ENCODE measurements at regions not wholly inside any gene's neighbourhood (a gene's known extent, or its start where the extent isn't known, plus 50 kb on each side); places are given as distances from the start of the nearest gene placed in this dataset.

GRCh38 chr11:82105331-82105998, 628.2 kb downstream of the FAM181B start:
- DNase-seq (ENCODE audit: low read depth, low spot score): no peak
- Mint-ChIP-seq H3K9me3 (peaks cover 5% of the 10 kb centered on the region), H3K27me3 (ENCODE audit: low read depth) (no peaks in the 10 kb centered on the region), H3K4me1 (no peaks in the 10 kb centered on the region), H3K27ac (ENCODE audit: unreplicated experiment) (no peak overlapping the region), H3K4me3 (no peak overlapping the region), H3K36me3 (ENCODE audit: low read depth) (no peaks in the 10 kb centered on the region)
- no peak for TF ChIP-seq CTCF (conservative IDR thresholded peaks at IDR 0.05)

GRCh38 chr11:82092904-82093303, 640.8 kb downstream of the FAM181B start:
- Mint-ChIP-seq H3K27ac (ENCODE audit: unreplicated experiment) (no peak overlapping the region), H3K9me3 (no peaks in the 10 kb centered on the region), H3K4me1 (no peaks in the 10 kb centered on the region), H3K27me3 (ENCODE audit: low read depth) (peaks cover 7% of the 10 kb centered on the region), H3K4me3 (no peak overlapping the region), H3K36me3 (ENCODE audit: low read depth) (no peaks in the 10 kb centered on the region)
- TF ChIP-seq CTCF (conservative IDR thresholded peaks at IDR 0.05): no peak
- no peak for DNase-seq (ENCODE audit: low read depth, low spot score)

GRCh38 chr11:82089426-82089825, 644.2 kb downstream of the FAM181B start:
- DNase-seq (ENCODE audit: low read depth, low spot score): no peak
- no peak for TF ChIP-seq CTCF (conservative IDR thresholded peaks at IDR 0.05)
- Mint-ChIP-seq H3K9me3 (no peaks in the 10 kb centered on the region), H3K4me3 (no peak overlapping the region), H3K27me3 (ENCODE audit: low read depth) (peaks cover 7% of the 10 kb centered on the region), H3K4me1 (no peaks in the 10 kb centered on the region), H3K36me3 (ENCODE audit: low read depth) (no peaks in the 10 kb centered on the region), H3K27ac (ENCODE audit: unreplicated experiment) (no peak overlapping the region)

GRCh38 chr11:82085493-82085892, 648.2 kb downstream of the FAM181B start:
- H3K36me3 Mint-ChIP-seq (ENCODE audit: low read depth): no peaks in the 10 kb centered on the region
- H3K4me1 Mint-ChIP-seq: peaks cover 8% of the 10 kb centered on the region
- H3K9me3 Mint-ChIP-seq: no peaks in the 10 kb centered on the region
- no peak for TF ChIP-seq CTCF (conservative IDR thresholded peaks at IDR 0.05)
- no peak overlapping the region for H3K4me3 Mint-ChIP-seq
- DNase-seq (ENCODE audit: low read depth, low spot score): no peak
- no peak overlapping the region for H3K27ac Mint-ChIP-seq (ENCODE audit: unreplicated experiment)
- H3K27me3 Mint-ChIP-seq (ENCODE audit: low read depth): no peaks in the 10 kb centered on the region

- no peak for TF ChIP-seq CTCF (conservative IDR thresholded peaks at IDR 0.05)
- Mint-ChIP-seq H3K4me3 (no peak overlapping the region), H3K27me3 (ENCODE audit: low read depth) (no peaks in the 10 kb centered on the region), H3K36me3 (ENCODE audit: low read depth) (no peaks in the 10 kb centered on the region), H3K4me1 (peaks cover 8% of the 10 kb centered on the region), H3K27ac (ENCODE audit: unreplicated experiment) (no peak overlapping the region), H3K9me3 (no peaks in the 10 kb centered on the region)
- DNase-seq (ENCODE audit: low read depth, low spot score): no peak
Measured at GRCh38 chr11:82082976-82083375, 650.7 kb downstream of the FAM181B start.

All from neural crest cell (in vitro differentiated cells).